ENCODE measurements at regions not wholly inside any gene's neighbourhood (a gene's known extent, or its start where the extent isn't known, plus 50 kb on each side); places are given as distances from the start of the nearest gene placed in this dataset.

GRCh38 chr12:90064852-90065801 lies 356.5 kb upstream of the ATP2B1 start:
- H3K56ac ChIP-seq (ENCODE audit: insufficient read length, low read depth, low read length): no peak overlapping the region
- H3K9me3 ChIP-seq (ENCODE audit: control insufficient read depth, low read depth, low read length): no peaks in the 10 kb centered on the region
- H3K23ac ChIP-seq (ENCODE audit: insufficient read length, low read depth, low read length): no peak overlapping the region
- H4K8ac ChIP-seq (replicated peaks; ENCODE audit: insufficient read length, low read depth, low read length): no peak overlapping the region
- no peak for TF ChIP-seq CTCF (conservative IDR thresholded peaks at IDR 0.05)
- no peak overlapping the region for H3K27ac ChIP-seq (ENCODE audit: insufficient read length, low read depth, low read length)
- WGBS (ENCODE audit: extremely low coverage, insufficient read length, low lambda C conversion rate): no CpG with 5 or more reads among the region's 4 CpGs
- no peaks in the 10 kb centered on the region for H3K4me1 ChIP-seq (ENCODE audit: insufficient read depth, low read length)
- DNase-seq: no peak
- no peak overlapping the region for H3K27ac Mint-ChIP-seq
- no peak overlapping the region for H2BK120ac ChIP-seq (ENCODE audit: low read depth, low read length, poor library complexity, severe bottlenecking)
- H3K23me2 ChIP-seq (ENCODE audit: insufficient read length, low read depth, low read length, poor library complexity, severe bottlenecking): no peaks in the 10 kb centered on the region
- H3K4me3 Mint-ChIP-seq: no peak overlapping the region
- H3K79me2 ChIP-seq (ENCODE audit: insufficient read depth, low read length): no peaks in the 10 kb centered on the region
- no peak overlapping the region for H4K91ac ChIP-seq (ENCODE audit: insufficient read length, low read depth, low read length)
- no peak overlapping the region for H3K9ac ChIP-seq (ENCODE audit: extremely low read depth, insufficient read length, low read length)
- no peaks in the 10 kb centered on the region for H3K27me3 ChIP-seq (ENCODE audit: insufficient read depth, low read length)
- H2AFZ ChIP-seq (ENCODE audit: low read length): no peak overlapping the region
- peaks cover 2 to 4% of the 10 kb centered on the region in 2 experiments for H3K4me1 Mint-ChIP-seq
- H3K79me1 ChIP-seq (ENCODE audit: insufficient read depth, low read depth, low read length, poor library complexity, severe bottlenecking): no peaks in the 10 kb centered on the region
- H3K14ac ChIP-seq (ENCODE audit: insufficient read depth, low read length): no peak overlapping the region
- H3K36me3 Mint-ChIP-seq (ENCODE audit: insufficient read depth in 1 of 3, low read depth in 3 of 3): peaks cover 0 to 3% (median 0%) of the 10 kb centered on the region in 3 experiments; a peak in 1 of 7 replicates
- no peak overlapping the region for H3K4me2 ChIP-seq (ENCODE audit: insufficient read depth, insufficient read length, low read length)
- H3K4ac ChIP-seq (ENCODE audit: low read depth, low read length): no peak overlapping the region
- no peak overlapping the region for H2BK20ac ChIP-seq (ENCODE audit: low read depth, low read length, poor library complexity, severe bottlenecking)
- no peak overlapping the region for H2BK12ac ChIP-seq (ENCODE audit: insufficient read length, low read depth, low read length)
- no peak overlapping the region for H3K18ac ChIP-seq (ENCODE audit: insufficient read length, low read depth, low read length)
- H3T11ph ChIP-seq (ENCODE audit: low read length): no peak overlapping the region
- H2BK15ac ChIP-seq (ENCODE audit: low read depth, low read length): no peak overlapping the region
- H2AK5ac ChIP-seq (ENCODE audit: insufficient read length, low read length): no peak overlapping the region
- H4K20me1 ChIP-seq (ENCODE audit: control insufficient read depth, insufficient read depth, insufficient read length): no peaks in the 10 kb centered on the region
- H3K27me3 Mint-ChIP-seq (ENCODE audit: low read depth): no peaks in the 10 kb centered on the region
- H2BK5ac ChIP-seq (ENCODE audit: insufficient read length, low read length): no peak overlapping the region
- H4K5ac ChIP-seq (ENCODE audit: insufficient read length, low read depth, low read length): no peak overlapping the region
- H3K9me3 Mint-ChIP-seq: no peaks in the 10 kb centered on the region

Data from H9 (cell line).